Hepatocyte (in vitro differentiated cells): ENCODE measurements at regions not wholly inside any gene's neighbourhood (a gene's known extent, or its start where the extent isn't known, plus 50 kb on each side); places are given as distances from the start of the nearest gene placed in this dataset.

Experiments used
- EZH2 ChIP-seq: fragments of 200-600 bp; sonication (generic); IDR thresholded peaks from 2 replicates; pipeline ENCODE4 v1.6.1; 2016; ENCODE audit warnings: antibody characterized with exemption, mild to moderate bottlenecking, borderline replicate concordance
- TF ChIP-seq, protein P1 (sequence below): fragments of 200-600 bp; sonication (generic); IDR thresholded peaks from 2 replicates; pipeline ENCODE4 v1.5.1; 2016; ENCODE audit warnings: antibody characterized with exemption, mild to moderate bottlenecking; ENCODE audit not compliant: poor library complexity

DNA sequence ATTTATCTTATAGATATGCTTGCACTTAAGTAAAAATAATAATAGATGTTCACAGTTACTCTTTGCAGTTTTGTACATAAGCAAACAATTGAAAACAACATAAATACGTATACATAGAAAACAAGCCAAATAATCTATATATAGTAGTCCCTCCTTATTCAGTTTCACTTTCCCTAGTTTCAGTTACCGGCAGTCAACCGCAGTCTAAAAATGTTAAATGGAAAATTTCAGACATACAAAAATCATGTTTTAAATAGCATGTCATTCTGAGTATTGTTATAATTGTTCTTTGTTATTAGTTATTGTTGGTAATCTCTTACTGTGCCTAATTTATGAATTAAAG lies 262.0 kb downstream of the CGGBP1 start:
- no peak for TF ChIP-seq EZH2
- TF ChIP-seq, protein P1, sequence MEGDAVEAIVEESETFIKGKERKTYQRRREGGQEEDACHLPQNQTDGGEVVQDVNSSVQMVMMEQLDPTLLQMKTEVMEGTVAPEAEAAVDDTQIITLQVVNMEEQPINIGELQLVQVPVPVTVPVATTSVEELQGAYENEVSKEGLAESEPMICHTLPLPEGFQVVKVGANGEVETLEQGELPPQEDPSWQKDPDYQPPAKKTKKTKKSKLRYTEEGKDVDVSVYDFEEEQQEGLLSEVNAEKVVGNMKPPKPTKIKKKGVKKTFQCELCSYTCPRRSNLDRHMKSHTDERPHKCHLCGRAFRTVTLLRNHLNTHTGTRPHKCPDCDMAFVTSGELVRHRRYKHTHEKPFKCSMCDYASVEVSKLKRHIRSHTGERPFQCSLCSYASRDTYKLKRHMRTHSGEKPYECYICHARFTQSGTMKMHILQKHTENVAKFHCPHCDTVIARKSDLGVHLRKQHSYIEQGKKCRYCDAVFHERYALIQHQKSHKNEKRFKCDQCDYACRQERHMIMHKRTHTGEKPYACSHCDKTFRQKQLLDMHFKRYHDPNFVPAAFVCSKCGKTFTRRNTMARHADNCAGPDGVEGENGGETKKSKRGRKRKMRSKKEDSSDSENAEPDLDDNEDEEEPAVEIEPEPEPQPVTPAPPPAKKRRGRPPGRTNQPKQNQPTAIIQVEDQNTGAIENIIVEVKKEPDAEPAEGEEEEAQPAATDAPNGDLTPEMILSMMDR: no peak
